PC-3 (cell line): ENCODE measurements at regions not wholly inside any gene's neighbourhood (a gene's known extent, or its start where the extent isn't known, plus 50 kb on each side); places are given as distances from the start of the nearest gene placed in this dataset.
"Not testable (repeated sequence)": the region's sequence is repeated elsewhere in the genome, so short reads cannot be mapped to it uniquely, and the experiment has no call there.

Source experiments
- EZH2 ChIP-seq: fragments of 300-600 bp; sonication (generic); IDR thresholded peaks from one replicate; pipeline ENCODE4 v1.6.1; 2017; ENCODE audit warnings: antibody characterized with exemption, mild to moderate bottlenecking, low read length; ENCODE audit not compliant: unreplicated experiment
- TF ChIP-seq, protein P1 (sequence below): fragments of 300-600 bp; sonication (generic); conservative IDR thresholded peaks from 2 replicates; pipeline ENCODE4 v1.5.1; 2017; ENCODE audit warnings: antibody characterized with exemption, low read depth, mild to moderate bottlenecking, low read length

DNA sequence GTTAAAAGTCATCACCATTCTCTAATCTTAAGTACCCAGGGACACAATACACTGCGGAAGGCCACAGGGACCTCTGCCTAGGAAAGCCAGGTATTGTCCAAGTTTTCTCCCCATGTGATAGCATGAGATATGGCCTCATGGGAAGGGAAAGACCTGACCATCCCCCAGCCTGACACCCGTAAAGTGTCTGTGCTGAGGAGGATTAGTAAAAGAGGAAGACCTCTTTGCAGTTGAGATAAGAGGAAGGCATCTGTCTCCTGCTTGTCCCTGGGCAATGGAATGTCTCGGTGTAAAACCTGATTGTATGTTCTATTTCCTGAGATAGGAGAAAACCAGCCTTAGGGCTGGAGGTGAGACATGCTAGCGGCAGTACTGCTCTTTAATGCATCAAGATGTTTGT, 1398.1 kb downstream of the UQCRFS1 start:
- TF ChIP-seq EZH2, result not testable (repeated sequence)
- TF ChIP-seq, protein P1, sequence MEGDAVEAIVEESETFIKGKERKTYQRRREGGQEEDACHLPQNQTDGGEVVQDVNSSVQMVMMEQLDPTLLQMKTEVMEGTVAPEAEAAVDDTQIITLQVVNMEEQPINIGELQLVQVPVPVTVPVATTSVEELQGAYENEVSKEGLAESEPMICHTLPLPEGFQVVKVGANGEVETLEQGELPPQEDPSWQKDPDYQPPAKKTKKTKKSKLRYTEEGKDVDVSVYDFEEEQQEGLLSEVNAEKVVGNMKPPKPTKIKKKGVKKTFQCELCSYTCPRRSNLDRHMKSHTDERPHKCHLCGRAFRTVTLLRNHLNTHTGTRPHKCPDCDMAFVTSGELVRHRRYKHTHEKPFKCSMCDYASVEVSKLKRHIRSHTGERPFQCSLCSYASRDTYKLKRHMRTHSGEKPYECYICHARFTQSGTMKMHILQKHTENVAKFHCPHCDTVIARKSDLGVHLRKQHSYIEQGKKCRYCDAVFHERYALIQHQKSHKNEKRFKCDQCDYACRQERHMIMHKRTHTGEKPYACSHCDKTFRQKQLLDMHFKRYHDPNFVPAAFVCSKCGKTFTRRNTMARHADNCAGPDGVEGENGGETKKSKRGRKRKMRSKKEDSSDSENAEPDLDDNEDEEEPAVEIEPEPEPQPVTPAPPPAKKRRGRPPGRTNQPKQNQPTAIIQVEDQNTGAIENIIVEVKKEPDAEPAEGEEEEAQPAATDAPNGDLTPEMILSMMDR, result not testable (repeated sequence)
